SK-N-SH (cell line): ENCODE measurements at regions not wholly inside any gene's neighbourhood (a gene's known extent, or its start where the extent isn't known, plus 50 kb on each side); places are given as distances from the start of the nearest gene placed in this dataset.
A peak's percentile ranks its signal among the peaks of the same experiment; 100 is the strongest.

Experiments
- CTCF ChIA-PET: fragments of 300-600, 350-600 bp; formaldehyde crosslinking; extraction: SDS; loops from one replicate; lab custom pipeline; 2021; lab: Yijun Ruan, JAX
- POLR2A ChIA-PET: fragments of 350-600 bp; sonication (Branson Sonifier 250); formaldehyde crosslinking; extraction: SDS; loops from one replicate; lab custom pipeline; 2020; ENCODE audit warnings: antibody characterized with exemption, inconsistent platforms; lab: Yijun Ruan, JAX
- DNase-seq: peaks from one replicate; pipeline ENCODE4 v3.0.0; 2012
- H2AFZ ChIP-seq: fragments of 200-600 bp; sonication (generic); 2 replicates; pipeline ENCODE4 v1.8.1; 2016; ENCODE audit warnings: antibody characterized with exemption, mild to moderate bottlenecking, low read depth
- H3F3A ChIP-seq: fragments of 200-600 bp; sonication (generic); replicated peaks from 2 replicates; pipeline ENCODE3; 2016; ENCODE audit warnings: antibody characterized with exemption, mild to moderate bottlenecking; ENCODE audit not compliant: insufficient read depth
- H3K27ac ChIP-seq, 2 experiments: fragments of 200-500 bp in 1 of 2; fragments of 200-600 bp in 1 of 2; sonication (Bioruptor generic) in 1 of 2; sonication (generic), shearing (Covaris generic) in 1 of 2; 2 replicates each; pipeline versions ENCODE4 v1.5.1 to v1.6.1; 2014 to 2016; ENCODE audit warnings: low read depth in 2 of 2, inconsistent platforms in 1 of 2, low read length in 1 of 2, mild to moderate bottlenecking in 1 of 2, mixed read lengths in 1 of 2
- H3K27me3 ChIP-seq: fragments of 200-600 bp; sonication (generic), shearing (Covaris generic); 2 replicates; pipeline ENCODE4 v1.6.1; 2016; ENCODE audit warnings: mixed run types; ENCODE audit not compliant: insufficient read depth
- H3K36me3 ChIP-seq, 2 experiments: fragments of 200-500 bp in 1 of 2; fragments of 200-600 bp in 1 of 2; sonication (Bioruptor generic) in 1 of 2; sonication (generic) in 1 of 2; replicated peaks in 1 of 2; 2 replicates each; pipeline versions ENCODE3 to v1.5.1; 2014 to 2016; ENCODE audit warnings: low read length in 1 of 2, mild to moderate bottlenecking in 1 of 2; ENCODE audit not compliant: insufficient read depth in 2 of 2, control insufficient read depth in 1 of 2
- H3K4me1 ChIP-seq, 2 experiments: fragments of 200-500 bp in 1 of 2; fragments of 200-600 bp in 1 of 2; sonication (Bioruptor generic) in 1 of 2; sonication (generic), shearing (Covaris generic) in 1 of 2; 2 replicates each; pipeline versions ENCODE4 v1.5.1 to v1.6.1; 2014 to 2016; ENCODE audit warnings: low read depth in 1 of 2, low read length in 1 of 2, mixed run types in 1 of 2; ENCODE audit not compliant: insufficient read depth in 2 of 2, control insufficient read depth in 1 of 2
- H3K4me2 ChIP-seq: fragments of 200-600 bp; sonication (generic), shearing (Covaris generic); 2 replicates; pipeline ENCODE4 v1.6.1; 2017; ENCODE audit warnings: mixed run types
- H3K4me3 ChIP-seq, 2 experiments: fragments of 200-500 bp in 1 of 2; fragments of 200-600 bp in 1 of 2; sonication (Bioruptor generic) in 1 of 2; sonication (generic), shearing (Covaris generic) in 1 of 2; 2 replicates each; pipeline versions ENCODE4 v1.5.1 to v1.8.1; 2014 to 2016; ENCODE audit warnings: low read depth in 2 of 2, inconsistent platforms in 1 of 2, low read length in 1 of 2, mild to moderate bottlenecking in 1 of 2, mixed read lengths in 1 of 2, moderate library complexity in 1 of 2
- H3K79me2 ChIP-seq: fragments of 200-600 bp; sonication (generic); 2 replicates; pipeline ENCODE4 v1.8.1; 2017; ENCODE audit warnings: mild to moderate bottlenecking; ENCODE audit not compliant: insufficient read depth
- H3K9ac ChIP-seq: fragments of 200-600 bp; sonication (generic); 2 replicates; pipeline ENCODE4 v1.6.1; 2017; ENCODE audit warnings: mixed run types
- H3K9me2 ChIP-seq: fragments of 200-600 bp; sonication (generic); 2 replicates; pipeline ENCODE4 v1.6.1; 2017; ENCODE audit warnings: mixed run types
- H3K9me3 ChIP-seq: fragments of 200-600 bp; sonication (generic); 2 replicates; pipeline ENCODE4 v1.6.1; 2017; ENCODE audit warnings: mixed run types, mild to moderate bottlenecking, moderate library complexity
- H4K20me1 ChIP-seq: fragments of 200-600 bp; sonication (generic); 2 replicates; pipeline ENCODE4 v1.6.1; 2017; ENCODE audit warnings: mild to moderate bottlenecking, mixed run types; ENCODE audit not compliant: insufficient read depth
- CHD2 ChIP-seq: fragments of 150-350 bp; IDR thresholded peaks from 2 replicates; pipeline ENCODE4 v1.6.1; 2018; ENCODE audit warnings: low read length; ENCODE audit not compliant: partially characterized antibody
- ELF1 ChIP-seq: IDR thresholded peaks from 2 replicates; pipeline ENCODE4 v1.4.0; 2012
- EP300 ChIP-seq, 2 experiments: IDR thresholded peaks; 2 replicates each; pipeline versions ENCODE4 v1.4.0 to v1.6.1; 2012; ENCODE audit warnings: borderline replicate concordance in 1 of 2, low read depth in 1 of 2, low read length in 1 of 2
- FOSL2 ChIP-seq: IDR thresholded peaks from 2 replicates; pipeline ENCODE4 v1.4.0; 2012; ENCODE audit warnings: low read depth, mild to moderate bottlenecking, moderate library complexity, borderline replicate concordance
- FOXJ3 ChIP-seq: sonication (generic); formaldehyde crosslinking; IDR thresholded peaks from 2 replicates; pipeline ENCODE4 v1.5.1; 2020; ENCODE audit warnings: mild to moderate bottlenecking, missing genetic modification reagents
- FOXM1 ChIP-seq: IDR thresholded peaks from 2 replicates; pipeline ENCODE4 v1.4.0; 2012; ENCODE audit warnings: low read depth, mild to moderate bottlenecking
- GABPA ChIP-seq: IDR thresholded peaks from 2 replicates; pipeline ENCODE4 v1.4.0; 2012; ENCODE audit warnings: low read depth, mild to moderate bottlenecking
- MEF2A ChIP-seq: IDR thresholded peaks from 2 replicates; pipeline ENCODE4 v1.4.0; 2012; ENCODE audit warnings: low read depth, borderline replicate concordance
- NRF1 ChIP-seq: IDR thresholded peaks from 2 replicates; pipeline ENCODE4 v1.6.1; 2012; ENCODE audit warnings: low read depth, mild to moderate bottlenecking, low read length
- RAD21 ChIP-seq: IDR thresholded peaks from 2 replicates; pipeline ENCODE4 v1.6.1; 2012; ENCODE audit warnings: mild to moderate bottlenecking, low read length
- RFX5 ChIP-seq: IDR thresholded peaks from 2 replicates; pipeline ENCODE4 v1.6.1; 2012; ENCODE audit warnings: mild to moderate bottlenecking, improper control_type of control experiment, low read length
- RXRA ChIP-seq: IDR thresholded peaks from 2 replicates; pipeline ENCODE4 v1.4.0; 2012; ENCODE audit warnings: low read depth, mild to moderate bottlenecking, borderline replicate concordance
- SIN3A ChIP-seq: IDR thresholded peaks from 2 replicates; pipeline ENCODE4 v1.6.1; 2012; ENCODE audit warnings: low read depth, mild to moderate bottlenecking, low read length, moderate library complexity, borderline replicate concordance
- TAF1 ChIP-seq: IDR thresholded peaks from 2 replicates; pipeline ENCODE4 v1.6.1; 2012; ENCODE audit warnings: low read depth, mild to moderate bottlenecking, low read length, moderate library complexity, borderline replicate concordance
- TCF12 ChIP-seq: IDR thresholded peaks from 2 replicates; pipeline ENCODE4 v1.4.0; 2012
- YY1 ChIP-seq: IDR thresholded peaks from 2 replicates; pipeline ENCODE4 v1.4.0; 2012; ENCODE audit warnings: low read depth, mild to moderate bottlenecking
- WGBS: methylation state at CpG from one replicate; pipeline ENCODE4 v1.1.6; 2017; ENCODE audit warnings: low lambda C conversion rate; 5-methylcytosine and 5-hydroxymethylcytosine counted together
- TF ChIP-seq, protein P1 (sequence below): IDR thresholded peaks from 2 replicates; pipeline ENCODE4 v1.4.0; 2012; ENCODE audit warnings: low read depth, borderline replicate concordance
- TF ChIP-seq, protein P2 (sequence below): fragments of 150-350 bp; IDR thresholded peaks from 2 replicates; pipeline ENCODE4 v1.6.1; 2017; ENCODE audit warnings: antibody characterized with exemption, low read length, low read depth, borderline replicate concordance
- TF ChIP-seq, protein P3 (sequence below): IDR thresholded peaks from 2 replicates; pipeline ENCODE4; 2012
- TF ChIP-seq, protein P4 (sequence below): fragments of 200-600 bp; sonication (generic); IDR thresholded peaks from 2 replicates; pipeline ENCODE4 v1.6.1; 2017; ENCODE audit warnings: antibody characterized with exemption, mild to moderate bottlenecking, moderate library complexity

DNA sequence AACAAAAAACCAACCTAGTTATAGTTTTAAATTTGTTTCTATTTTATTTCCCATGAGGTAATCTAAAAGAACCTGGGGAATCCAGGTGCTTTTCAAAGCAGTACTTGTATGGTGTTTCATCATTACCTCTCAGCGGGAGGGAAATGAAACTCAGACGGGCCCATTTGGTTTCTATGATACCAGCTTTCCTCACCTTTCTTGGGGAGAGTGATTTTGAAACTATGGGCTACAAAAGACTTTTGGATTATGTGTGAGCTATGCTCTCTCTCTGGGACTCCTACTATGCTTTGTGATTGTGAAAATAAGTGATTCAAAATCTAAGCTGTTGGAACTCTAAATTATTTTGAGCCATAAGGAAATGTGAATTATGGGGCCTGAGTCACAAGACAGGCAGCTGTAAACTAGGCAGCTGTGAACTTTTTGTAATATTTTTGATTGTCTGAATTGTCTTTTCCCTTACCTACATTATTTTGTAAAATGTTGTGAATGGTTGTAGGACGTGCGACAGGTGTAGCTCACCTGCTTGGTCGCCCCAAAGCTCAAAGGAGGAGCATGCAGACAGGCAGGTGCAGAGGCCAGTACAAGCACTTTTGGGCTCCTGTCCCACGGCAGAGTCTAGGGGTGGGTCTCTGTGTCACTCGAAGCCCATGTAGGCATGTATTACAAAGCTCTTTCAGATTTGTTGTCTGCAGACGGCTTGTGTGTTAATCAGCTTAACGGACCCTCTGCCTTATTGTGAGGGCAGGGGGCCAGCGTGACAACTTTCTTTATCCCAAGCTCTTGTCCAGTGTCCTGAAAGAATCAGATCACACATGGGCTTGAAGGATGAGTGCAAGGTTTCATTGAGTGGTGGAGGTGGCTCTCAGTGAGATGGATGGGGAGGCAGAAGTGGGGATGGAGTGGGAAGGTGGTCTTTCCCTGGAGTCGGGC lies 64.8 kb upstream of the BACH1 start:
- POLR2A ChIA-PET: interaction anchor here (0.6 kb wide), 1 partner anchor 29 kb away, joined by 3 read pairs; no protein-coding TSS in a partner anchor
- H3K4me1 ChIP-seq: peaks cover 0 to 44% of the 10 kb centered on the region in 2 experiments; a peak in 3 of 4 replicates
- no peak overlapping the region for H3K4me3 ChIP-seq

DNA sequence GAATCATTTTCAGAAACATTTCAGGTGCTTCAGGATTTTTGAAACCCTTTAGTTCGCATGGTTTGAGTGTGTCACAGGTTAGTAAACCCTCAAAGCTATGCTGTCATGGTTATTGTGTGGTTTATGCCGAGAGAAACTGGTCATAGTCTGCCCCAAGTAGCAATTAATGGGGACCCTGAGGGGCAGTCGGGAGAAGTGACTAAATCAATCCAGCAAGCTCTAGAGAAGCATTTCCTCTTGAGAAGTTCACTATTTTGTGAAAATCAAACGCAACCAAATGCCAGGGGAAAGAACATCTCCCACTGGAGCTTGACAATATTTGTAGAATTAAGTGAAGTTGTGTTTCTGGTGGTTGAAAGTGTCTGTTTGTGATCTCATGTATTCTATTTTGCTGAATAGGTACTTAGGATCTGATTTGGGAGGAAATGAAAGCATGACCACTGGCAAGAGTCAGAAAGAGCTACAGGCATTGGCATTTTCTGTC lies 63.0 kb upstream of the BACH1 start:
- H3K4me2 ChIP-seq: no peak overlapping the region
- CTCF ChIA-PET: interaction anchor here (0.8 to 1.1 kb wide), 2 partner anchors 13 to 33 kb away, joined by 3 to 4 read pairs; no protein-coding TSS in a partner anchor
- no peak overlapping the region for H3K4me3 ChIP-seq
- no peaks in the 10 kb centered on the region for H3F3A ChIP-seq
- no peaks in the 10 kb centered on the region for H4K20me1 ChIP-seq
- peaks cover 0 to 47% of the 10 kb centered on the region in 2 experiments; a peak in 3 of 4 replicates for H3K4me1 ChIP-seq
- H3K36me3 ChIP-seq: no peaks in the 10 kb centered on the region
- DNase-seq: no peak
- H3K27me3 ChIP-seq: no peaks in the 10 kb centered on the region
- no peaks in the 10 kb centered on the region; the same call in 1 of the 2 replicates for H3K79me2 ChIP-seq
- H2AFZ ChIP-seq: no peak overlapping the region
- no peak overlapping the region for H3K9ac ChIP-seq
- H3K9me2 ChIP-seq: no peaks in the 10 kb centered on the region
- H3K27ac ChIP-seq: no peak overlapping the region
- POLR2A ChIA-PET: no interaction called here
- 67% methylated on average over 4 of the region's 4 CpGs for WGBS
- H3K9me3 ChIP-seq: no peaks in the 10 kb centered on the region
- TF ChIP-seq ELF1 (no peak), CHD2 (no peak), FOSL2 (no peak), RFX5 (no peak), GABPA (no peak), NRF1 (no peak), SIN3A (no peak), TAF1 (no peak)
- TF ChIP-seq, protein P1, sequence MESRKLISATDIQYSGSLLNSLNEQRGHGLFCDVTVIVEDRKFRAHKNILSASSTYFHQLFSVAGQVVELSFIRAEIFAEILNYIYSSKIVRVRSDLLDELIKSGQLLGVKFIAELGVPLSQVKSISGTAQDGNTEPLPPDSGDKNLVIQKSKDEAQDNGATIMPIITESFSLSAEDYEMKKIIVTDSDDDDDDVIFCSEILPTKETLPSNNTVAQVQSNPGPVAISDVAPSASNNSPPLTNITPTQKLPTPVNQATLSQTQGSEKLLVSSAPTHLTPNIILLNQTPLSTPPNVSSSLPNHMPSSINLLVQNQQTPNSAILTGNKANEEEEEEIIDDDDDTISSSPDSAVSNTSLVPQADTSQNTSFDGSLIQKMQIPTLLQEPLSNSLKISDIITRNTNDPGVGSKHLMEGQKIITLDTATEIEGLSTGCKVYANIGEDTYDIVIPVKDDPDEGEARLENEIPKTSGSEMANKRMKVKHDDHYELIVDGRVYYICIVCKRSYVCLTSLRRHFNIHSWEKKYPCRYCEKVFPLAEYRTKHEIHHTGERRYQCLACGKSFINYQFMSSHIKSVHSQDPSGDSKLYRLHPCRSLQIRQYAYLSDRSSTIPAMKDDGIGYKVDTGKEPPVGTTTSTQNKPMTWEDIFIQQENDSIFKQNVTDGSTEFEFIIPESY: no peak
- TF ChIP-seq, protein P2, sequence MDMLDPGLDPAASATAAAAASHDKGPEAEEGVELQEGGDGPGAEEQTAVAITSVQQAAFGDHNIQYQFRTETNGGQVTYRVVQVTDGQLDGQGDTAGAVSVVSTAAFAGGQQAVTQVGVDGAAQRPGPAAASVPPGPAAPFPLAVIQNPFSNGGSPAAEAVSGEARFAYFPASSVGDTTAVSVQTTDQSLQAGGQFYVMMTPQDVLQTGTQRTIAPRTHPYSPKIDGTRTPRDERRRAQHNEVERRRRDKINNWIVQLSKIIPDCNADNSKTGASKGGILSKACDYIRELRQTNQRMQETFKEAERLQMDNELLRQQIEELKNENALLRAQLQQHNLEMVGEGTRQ: no peak

More for the DNA sequence above, 64.8 kb upstream of the BACH1 start:
- H4K20me1 ChIP-seq: no peaks in the 10 kb centered on the region
- H3K4me2 ChIP-seq: no peak overlapping the region
- no peaks in the 10 kb centered on the region for H3K9me2 ChIP-seq
- H3K27ac ChIP-seq: no peak overlapping the region
- 72% methylated on average over 11 of the region's 11 CpGs for WGBS
- no peak for DNase-seq
- 0 out of 2 replicates have a peak overlapping the region, but pooled peaks have one; percentile 1 for H2AFZ ChIP-seq
- H3F3A ChIP-seq: no peaks in the 10 kb centered on the region
- TF ChIP-seq TCF12: no peak
- TF ChIP-seq RAD21: no peak
- TF ChIP-seq FOXM1: no peak
- TF ChIP-seq, protein P3, sequence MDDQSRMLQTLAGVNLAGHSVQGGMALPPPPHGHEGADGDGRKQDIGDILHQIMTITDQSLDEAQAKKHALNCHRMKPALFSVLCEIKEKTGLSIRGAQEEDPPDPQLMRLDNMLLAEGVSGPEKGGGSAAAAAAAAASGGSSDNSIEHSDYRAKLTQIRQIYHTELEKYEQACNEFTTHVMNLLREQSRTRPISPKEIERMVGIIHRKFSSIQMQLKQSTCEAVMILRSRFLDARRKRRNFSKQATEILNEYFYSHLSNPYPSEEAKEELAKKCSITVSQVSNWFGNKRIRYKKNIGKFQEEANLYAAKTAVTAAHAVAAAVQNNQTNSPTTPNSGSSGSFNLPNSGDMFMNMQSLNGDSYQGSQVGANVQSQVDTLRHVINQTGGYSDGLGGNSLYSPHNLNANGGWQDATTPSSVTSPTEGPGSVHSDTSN: no peak
- no peak for TF ChIP-seq ELF1
- no peak for TF ChIP-seq YY1
- no peak for TF ChIP-seq CHD2
- no peak for TF ChIP-seq EP300 (IDR thresholded peaks at IDR 0.05; ENCODE audit: borderline replicate concordance in 1 of 2, low read depth in 1 of 2, low read length in 1 of 2)
- no peak for TF ChIP-seq FOXJ3 (CRISPR knock-in tag)
- no peak for TF ChIP-seq RXRA
- TF ChIP-seq, protein P4, sequence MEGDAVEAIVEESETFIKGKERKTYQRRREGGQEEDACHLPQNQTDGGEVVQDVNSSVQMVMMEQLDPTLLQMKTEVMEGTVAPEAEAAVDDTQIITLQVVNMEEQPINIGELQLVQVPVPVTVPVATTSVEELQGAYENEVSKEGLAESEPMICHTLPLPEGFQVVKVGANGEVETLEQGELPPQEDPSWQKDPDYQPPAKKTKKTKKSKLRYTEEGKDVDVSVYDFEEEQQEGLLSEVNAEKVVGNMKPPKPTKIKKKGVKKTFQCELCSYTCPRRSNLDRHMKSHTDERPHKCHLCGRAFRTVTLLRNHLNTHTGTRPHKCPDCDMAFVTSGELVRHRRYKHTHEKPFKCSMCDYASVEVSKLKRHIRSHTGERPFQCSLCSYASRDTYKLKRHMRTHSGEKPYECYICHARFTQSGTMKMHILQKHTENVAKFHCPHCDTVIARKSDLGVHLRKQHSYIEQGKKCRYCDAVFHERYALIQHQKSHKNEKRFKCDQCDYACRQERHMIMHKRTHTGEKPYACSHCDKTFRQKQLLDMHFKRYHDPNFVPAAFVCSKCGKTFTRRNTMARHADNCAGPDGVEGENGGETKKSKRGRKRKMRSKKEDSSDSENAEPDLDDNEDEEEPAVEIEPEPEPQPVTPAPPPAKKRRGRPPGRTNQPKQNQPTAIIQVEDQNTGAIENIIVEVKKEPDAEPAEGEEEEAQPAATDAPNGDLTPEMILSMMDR: no peak
- TF ChIP-seq MEF2A: no peak
- no peaks in the 10 kb centered on the region for H3K36me3 ChIP-seq
- CTCF ChIA-PET: interaction anchor here (1.0 kb wide), 1 partner anchor 8 kb away, joined by 3 read pairs; no protein-coding TSS in a partner anchor
- no peaks in the 10 kb centered on the region; the same call in none of the 2 replicates for H3K79me2 ChIP-seq
- no peaks in the 10 kb centered on the region for H3K27me3 ChIP-seq
- no peak overlapping the region for H3K9ac ChIP-seq
- H3K9me3 ChIP-seq: no peaks in the 10 kb centered on the region
